Stimulated activated CD4-positive, alpha-beta T cell treated with anti-CD3 and anti-CD28 coated beads, Interleukin-12 subunit alpha, Interleukin-12 subunit beta, amount 100 ng/mL, for 24 hours (primary cell): ENCODE measurements at regions not wholly inside any gene's neighbourhood (a gene's known extent, or its start where the extent isn't known, plus 50 kb on each side); places are given as distances from the start of the nearest gene placed in this dataset.
"Not testable (repeated sequence)": the region's sequence is repeated elsewhere in the genome, so short reads cannot be mapped to it uniquely, and the experiment has no call there.

ENCODE experiments used
- DNase-seq, 2 experiments: peaks; one replicate each; pipeline ENCODE4 v3.0.0-alpha.2; 2020; ENCODE audit warnings: low read depth in 2 of 2

DNA sequence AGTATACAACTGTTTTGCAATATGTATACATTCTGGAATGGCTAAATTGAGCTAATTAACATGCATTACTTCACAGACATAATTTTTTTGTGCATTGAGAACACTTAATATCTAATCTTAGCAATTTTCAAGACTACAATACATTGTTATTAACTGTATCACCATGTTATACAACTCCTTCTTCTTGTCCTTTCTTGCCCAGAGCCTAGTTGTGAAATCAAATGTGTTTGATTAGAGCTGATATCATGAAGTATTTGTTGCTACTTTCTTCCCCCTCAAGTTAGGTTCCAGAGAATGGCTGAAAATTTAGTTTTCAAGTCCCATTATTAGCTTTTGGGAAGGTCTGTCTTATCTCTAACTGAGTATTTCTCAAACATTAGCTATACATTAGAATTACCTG, 607.8 kb downstream of the PSAT1 start:
- DNase-seq: no peak

- DNase-seq: no peak
Measured at GRCh38 chr9:78905387-78905786, 608.5 kb downstream of the PSAT1 start.

- DNase-seq: no peak
Measured at GRCh38 chr9:78905986-78906755, 609.2 kb downstream of the PSAT1 start.

GRCh38 chr9:78909566-78909965, 612.6 kb downstream of the PSAT1 start:
- no peak for DNase-seq

GRCh38 chr9:78916884-78917283, 620.0 kb downstream of the PSAT1 start:
- DNase-seq: not testable (repeated sequence)

GRCh38 chr9:78918976-78919375, 622.1 kb downstream of the PSAT1 start:
- no peak for DNase-seq

DNA sequence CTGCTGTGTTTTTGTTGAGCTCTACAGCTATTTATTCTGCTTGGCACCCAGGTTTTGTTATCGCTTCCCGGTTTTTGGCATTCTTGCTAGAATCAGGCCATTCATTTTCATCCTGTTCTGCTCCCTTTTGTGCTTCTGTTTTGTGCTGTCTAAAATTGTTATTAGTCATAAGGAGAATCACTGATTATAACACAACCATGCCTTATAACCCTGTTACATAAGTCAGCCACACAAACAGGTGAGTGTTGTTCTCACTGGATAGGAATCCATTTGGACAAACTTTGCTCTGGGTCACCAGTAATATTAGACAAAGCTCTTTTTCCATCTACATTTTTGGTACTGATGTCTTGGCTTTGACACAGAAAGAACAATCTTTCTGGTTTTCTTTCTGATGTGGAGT, 622.8 kb downstream of the PSAT1 start:
- no peak for DNase-seq

- DNase-seq: no peak
Measured at GRCh38 chr9:78921341-78921740, 624.4 kb downstream of the PSAT1 start.

- no peak for DNase-seq
Measured at GRCh38 chr9:78923966-78924659, 627.2 kb downstream of the PSAT1 start.

- DNase-seq: no peak
Measured at GRCh38 chr9:78927099-78927940, 630.4 kb downstream of the PSAT1 start.

DNA sequence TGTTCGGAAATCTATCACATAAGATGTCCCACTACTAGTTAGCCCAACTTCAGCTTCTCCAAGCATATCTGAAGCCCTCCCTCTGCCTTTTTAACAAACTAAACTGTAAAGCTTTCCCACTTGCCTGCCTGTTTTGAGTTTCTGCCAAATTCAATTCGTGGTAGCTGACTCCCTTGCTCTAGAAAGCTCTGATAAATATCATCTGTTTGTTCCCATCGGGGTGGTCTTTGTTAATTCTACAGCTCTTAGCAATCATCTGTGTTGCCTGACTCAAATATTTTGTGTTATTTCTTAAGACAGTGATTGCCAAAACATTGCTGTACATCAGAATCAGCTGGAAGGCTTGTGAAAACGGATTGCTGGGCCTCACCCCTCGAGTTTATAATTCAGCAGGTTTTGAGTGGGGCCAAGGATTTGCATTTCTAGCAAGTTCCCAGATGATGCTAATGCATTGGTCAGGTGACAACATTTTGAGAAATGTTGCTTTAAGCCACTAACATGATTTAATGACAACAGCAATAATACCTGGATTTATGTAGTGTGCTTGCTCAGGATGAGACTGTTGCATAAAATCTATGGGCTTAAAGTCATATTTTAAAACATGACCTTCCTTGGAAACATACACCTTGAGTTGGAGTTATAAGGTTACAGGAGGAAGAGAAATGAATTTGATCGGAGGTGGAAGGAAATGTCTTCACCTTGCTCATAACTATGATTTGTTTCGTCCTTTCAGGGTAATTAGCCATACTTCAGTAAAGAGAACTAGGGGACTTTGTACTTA, 631.9 kb downstream of the PSAT1 start:
- DNase-seq: no peak

- no peak for DNase-seq
Measured at GRCh38 chr9:78930281-78930680, 633.4 kb downstream of the PSAT1 start.

DNA sequence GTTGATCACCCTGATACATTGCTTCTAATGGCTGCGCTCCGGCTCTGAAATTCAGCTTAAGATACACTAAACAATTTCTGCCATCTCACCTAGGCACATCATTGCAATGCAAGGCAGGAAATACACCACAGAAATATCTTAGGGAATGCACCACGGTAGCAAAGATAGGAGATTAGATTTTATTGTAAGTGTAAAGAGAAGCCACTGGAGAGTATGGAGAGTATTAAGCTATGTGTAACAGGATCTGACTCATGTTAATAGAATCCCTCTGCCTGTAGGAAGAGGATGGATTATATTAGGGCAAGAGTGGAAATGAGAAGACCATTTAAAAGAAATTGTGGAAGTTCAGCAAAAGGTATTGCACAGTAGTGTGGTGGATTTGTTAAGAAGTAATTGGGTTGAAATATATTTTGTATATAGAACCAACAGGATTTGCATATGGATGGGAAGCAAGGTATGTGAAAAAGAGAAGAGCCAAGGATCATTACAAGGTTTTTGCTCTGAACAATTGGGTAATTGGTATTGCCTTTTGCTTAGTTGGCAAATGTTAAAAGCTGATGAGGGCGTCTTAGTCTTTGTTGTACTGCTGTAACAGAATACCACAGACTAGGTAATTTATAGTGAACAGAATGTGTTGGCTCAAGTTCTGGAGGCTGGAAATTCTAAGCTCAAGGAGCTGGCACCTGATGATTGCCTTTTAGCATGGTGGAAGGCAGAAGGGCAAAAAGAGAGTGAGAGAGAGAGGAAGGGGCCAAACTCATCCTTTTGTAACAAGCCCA, 636.1 kb downstream of the PSAT1 start:
- no peak for DNase-seq

- no peak for DNase-seq
Measured at GRCh38 chr9:78934880-78935279, 636.9 kb upstream of the TLE4 start.

DNA sequence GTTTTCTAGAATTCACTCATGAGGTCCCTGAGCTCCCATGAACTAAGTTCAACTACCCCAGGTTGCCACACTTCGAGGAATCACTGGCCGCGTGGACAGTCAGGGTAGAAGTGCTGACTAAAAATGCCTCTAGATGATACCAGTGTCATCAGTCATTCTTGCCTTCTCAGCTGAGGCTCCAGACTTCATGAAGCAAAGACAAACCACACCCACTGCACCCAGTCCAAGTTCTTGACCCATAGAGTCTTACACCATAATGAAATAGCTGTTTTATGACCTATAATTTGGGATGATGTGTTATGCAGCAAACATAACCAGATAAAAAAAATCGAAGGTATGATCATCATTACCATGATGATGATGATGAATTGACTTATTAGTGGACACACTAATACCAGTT, 632.9 kb upstream of the TLE4 start:
- DNase-seq: no peak

GRCh38 chr9:78939311-78940065, 632.3 kb upstream of the TLE4 start:
- no peak for DNase-seq

DNA sequence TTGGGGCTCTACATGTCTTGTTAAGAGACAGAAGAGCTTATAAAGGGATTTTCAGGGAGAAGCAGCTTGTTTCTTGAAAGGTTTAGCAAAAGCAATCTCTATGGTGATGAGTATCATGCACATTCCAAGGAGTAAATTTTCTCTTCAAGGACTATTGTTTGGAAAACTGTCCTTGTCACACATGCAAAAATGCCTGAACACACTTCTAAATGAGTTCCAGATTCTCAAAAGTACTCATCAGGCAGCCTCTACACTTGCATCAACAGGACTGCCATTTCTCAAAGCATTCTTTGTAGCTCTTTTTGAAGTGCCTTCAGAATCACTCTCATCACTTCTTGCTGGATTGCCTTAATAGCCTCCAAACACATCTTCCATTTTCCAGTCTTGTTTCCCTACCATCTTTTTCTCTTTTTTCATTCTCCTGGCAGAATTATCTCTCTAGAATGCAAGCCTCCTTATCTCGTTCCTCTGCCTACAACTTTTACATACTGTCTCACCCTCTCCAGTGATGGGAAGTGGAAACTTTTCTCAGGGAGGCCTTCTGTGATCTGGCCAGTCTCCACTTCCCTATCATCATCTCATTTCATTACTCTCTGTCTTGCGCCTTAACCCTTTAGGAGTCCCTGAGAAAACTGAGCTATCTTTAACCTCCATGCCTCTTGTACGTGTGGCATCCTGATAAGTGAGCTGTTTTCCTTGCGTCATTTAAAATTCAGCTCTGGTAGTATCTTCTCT, 631.5 kb upstream of the TLE4 start:
- DNase-seq: no peak

DNA sequence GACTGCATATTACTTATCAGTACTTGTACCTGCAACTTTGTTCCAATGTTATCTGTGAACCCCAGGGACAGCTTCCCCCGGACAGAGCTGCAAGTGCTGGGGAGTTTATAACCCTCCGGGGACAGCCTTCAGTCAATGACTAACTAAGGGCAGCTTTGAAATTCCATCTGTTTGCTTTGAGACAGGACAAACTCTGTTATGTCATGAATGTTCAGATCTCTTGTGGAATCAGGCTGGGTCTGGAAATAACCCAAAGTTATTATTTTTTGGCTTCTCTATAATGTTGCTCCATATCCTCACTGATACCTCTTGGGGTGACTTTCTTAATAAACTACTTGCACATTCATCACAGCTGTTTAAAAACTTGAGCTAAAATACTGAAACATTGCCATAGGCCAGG, 617.5 kb upstream of the TLE4 start:
- DNase-seq: no peak

- no peak for DNase-seq
Measured at GRCh38 chr9:78958892-78959291, 612.9 kb upstream of the TLE4 start.

GRCh38 chr9:78962156-78962555, 609.6 kb upstream of the TLE4 start:
- DNase-seq: no peak
